ENCODE measurements at regions not wholly inside any gene's neighbourhood (a gene's known extent, or its start where the extent isn't known, plus 50 kb on each side); places are given as distances from the start of the nearest gene placed in this dataset.
A peak's percentile ranks its signal among the peaks of the same experiment; 100 is the strongest.

- TF ChIP-seq ZNF781 (CRISPR knock-in tag; IDR thresholded peaks at IDR 0.05; ENCODE audit: borderline replicate concordance, not compliant biosample characterization) (peak; percentile 98), PREB (CRISPR knock-in tag; IDR thresholded peaks at IDR 0.05) (no peak), XRCC5 (optimal IDR thresholded peaks at IDR 0.05; ENCODE audit: low read length) (peak; percentile 59), ETS1 (CRISPR knock-in tag; IDR thresholded peaks at IDR 0.05) (no peak), KDM5B (CRISPR knock-in tag; IDR thresholded peaks at IDR 0.05; ENCODE audit: borderline replicate concordance) (peak; percentile 93), CBFB (CRISPR knock-in tag; IDR thresholded peaks at IDR 0.05) (peak; percentile 16; the same call in 1 of the 2 replicates), SATB2 (CRISPR knock-in tag; IDR thresholded peaks at IDR 0.05) (no peak; the same call in 1 of the 2 replicates), DR1 (CRISPR knock-in tag; IDR thresholded peaks at IDR 0.05) (peak; percentile 50; the same call in 1 of the 2 replicates), ZBTB7B (CRISPR knock-in tag; IDR thresholded peaks at IDR 0.05) (peak; percentile 88), RAD51 (IDR thresholded peaks at IDR 0.05; ENCODE audit: borderline replicate concordance) (no peak), ZNF878 (CRISPR knock-in tag; IDR thresholded peaks at IDR 0.05) (peak; percentile 99), SP1 (IDR thresholded peaks at IDR 0.05) (no peak), SP1 (CRISPR knock-in tag; IDR thresholded peaks at IDR 0.05) (no peak), ZNF138 (CRISPR knock-in tag; IDR thresholded peaks at IDR 0.05; ENCODE audit: low read depth) (peak; percentile 53; the same call in 1 of the 2 replicates), SP5 (CRISPR knock-in tag; IDR thresholded peaks at IDR 0.05; ENCODE audit: borderline replicate concordance, low read depth) (peak; percentile 57), NFKBIZ (CRISPR knock-in tag; IDR thresholded peaks at IDR 0.05) (peak; percentile 93; the same call in 1 of the 2 replicates), ZNF430 (CRISPR knock-in tag; IDR thresholded peaks at IDR 0.05) (peak; percentile 97; the same call in 1 of the 2 replicates), ZBTB49 (CRISPR knock-in tag; IDR thresholded peaks at IDR 0.05; ENCODE audit: borderline replicate concordance) (no peak), IKZF5 (CRISPR knock-in tag; IDR thresholded peaks at IDR 0.05) (peak; percentile 100), ZNF746 (CRISPR knock-in tag; IDR thresholded peaks at IDR 0.05) (peak; percentile 99), TAF15 (IDR thresholded peaks at IDR 0.05; ENCODE audit: low read depth, low read length, poor library complexity, severe bottlenecking) (no peak)
Observed at GRCh38 chr6:167668019-167668753, 158.5 kb upstream of the AFDN start (continued).
